Stomach (tissue), 8 donors: ENCODE measurements at regions not wholly inside any gene's neighbourhood (a gene's known extent, or its start where the extent isn't known, plus 50 kb on each side); places are given as distances from the start of the nearest gene placed in this dataset.

Experiments
- DNase-seq, 2 donors: peaks; one replicate each; pipeline versions ENCODE4 v3.0.0 to v3.0.0-alpha.2; 2013 to 2019
- H3K27ac ChIP-seq, 5 donors: fragments of 200-600 bp in 4 of 5; sonication (generic) in 4 of 5; one replicate each; pipeline ENCODE4 v1.5.1; 2013 to 2019; ENCODE audit warnings: mild to moderate bottlenecking in 1 of 5, moderate library complexity in 1 of 5
- H3K27me3 ChIP-seq, 3 donors: fragments of 200-600 bp; sonication (generic); one replicate each; pipeline ENCODE4 v1.5.1; 2017 to 2019; ENCODE audit warnings: mixed run types in 1 of 3
- H3K36me3 ChIP-seq, 4 donors: fragments of 200-600 bp; sonication (generic); 1 replicate in 3 of 4; 2 replicates in 1 of 4; pipeline ENCODE4 v1.5.1; 2016 to 2019
- H3K4me1 ChIP-seq, 4 donors: fragments of 200-600 bp; sonication (generic); one replicate each; pipeline ENCODE4 v1.5.1; 2016 to 2019
- H3K4me3 ChIP-seq, 4 donors: fragments of 200-600 bp; sonication (generic) in 3 of 4; one replicate each; pipeline ENCODE4 v1.5.1; 2016 to 2019; ENCODE audit warnings: mild to moderate bottlenecking in 1 of 4
- H3K9me3 ChIP-seq, 4 donors: fragments of 200-600 bp; sonication (generic); one replicate each; pipeline ENCODE4 v1.5.1; 2016 to 2019
- CTCF ChIP-seq, 7 experiments: fragments of 450-650 bp in 4 of 7; fragments of 200-600 bp in 3 of 7; sonication (generic) in 3 of 7; IDR thresholded peaks; one replicate each; pipeline ENCODE4 v1.5.1; 2016 to 2019; ENCODE audit warnings: antibody characterized with exemption in 7 of 7, control low read depth in 2 of 7, mild to moderate bottlenecking in 1 of 7
- EP300 ChIP-seq: sonication (generic); formaldehyde crosslinking; IDR thresholded peaks from one replicate; pipeline ENCODE4 v1.6.1; 2017; ENCODE audit warnings: antibody characterized with exemption
- POLR2A ChIP-seq, 4 donors: fragments of 450-650 bp; IDR thresholded peaks; one replicate each; pipeline ENCODE4 v1.6.1; 2016; ENCODE audit warnings: antibody characterized with exemption in 4 of 4, control low read depth in 2 of 4, mild to moderate bottlenecking in 1 of 4, moderate library complexity in 1 of 4
- POLR2AphosphoS5 ChIP-seq, 3 donors: sonication (generic); formaldehyde crosslinking; IDR thresholded peaks; one replicate each; pipeline ENCODE4 v1.6.1; 2016; ENCODE audit warnings: antibody characterized with exemption in 3 of 3
- WGBS, 5 donors: extraction: QIAGEN DNeasy Blood & Tissue Kit in 3 of 5; methylation state at CpG; one replicate each; pipeline versions ENCODE4 v1.1.5 to v1.1.7; 2013 to 2018; 5-methylcytosine and 5-hydroxymethylcytosine counted together
- intact Hi-C: fragments of 100-400 bp; cut with DNase I; formaldehyde crosslinking; loops from one replicate; pipeline ENCODE4 v1.15.1; 2023; ENCODE audit warnings: low total_unique reads
- donor health status: healthy with polysubstance abuse.
- donor health status: Bipolar disorder and iron deficiency.
- donor health status: healthy.

- intact Hi-C loops = no loop called here
- Histone ChIP-seq H3K36me3 (no peaks in the 10 kb centered on the region), H3K27me3 (no peaks in the 10 kb centered on the region), H3K27ac (no peak overlapping the region), H3K4me3 (no peak overlapping the region), H3K4me1 (no peaks in the 10 kb centered on the region), H3K9me3 (peaks cover 3 to 14% (median 11%) of the 10 kb centered on the region in 4 donors)
- WGBS, 5 donors = 40 to 73% (median 64%) methylated on average over 1 of the region's 1 CpG
- no peak for DNase-seq
- TF ChIP-seq POLR2AphosphoS5 (IDR thresholded peaks at IDR 0.05) (no peak), POLR2A (IDR thresholded peaks at IDR 0.05) (no peak), CTCF (IDR thresholded peaks at IDR 0.05) (no peak), EP300 (no peak)
Measured at GRCh38 chr6:120237221-120237620, 887.7 kb upstream of the MAN1A1 start.

GRCh38 chr6:120230008-120230407 is 880.4 kb upstream of the MAN1A1 start:
- no peak for DNase-seq
- intact Hi-C loops = loop anchor here (5.0 kb wide), 1 partner anchor 222 kb away; no protein-coding TSS in a partner anchor
- TF ChIP-seq CTCF (IDR thresholded peaks at IDR 0.05) (peak in 1 of 7 experiments; percentile 7), POLR2A (IDR thresholded peaks at IDR 0.05) (no peak)
- Histone ChIP-seq H3K27me3 (no peaks in the 10 kb centered on the region), H3K4me1 (no peaks in the 10 kb centered on the region), H3K4me3 (no peak overlapping the region), H3K36me3 (no peaks in the 10 kb centered on the region), H3K27ac (no peak overlapping the region), H3K9me3 (peaks cover 0 to 12% (median 8%) of the 10 kb centered on the region in 4 donors)

GRCh38 chr6:120228297-120228696 is 878.7 kb upstream of the MAN1A1 start:
- H3K4me3 ChIP-seq = no peak overlapping the region
- no peaks in the 10 kb centered on the region for H3K36me3 ChIP-seq
- intact Hi-C loops = no loop called here
- no peak for TF ChIP-seq CTCF (IDR thresholded peaks at IDR 0.05)
- TF ChIP-seq POLR2A (IDR thresholded peaks at IDR 0.05) = no peak
- TF ChIP-seq POLR2AphosphoS5 (IDR thresholded peaks at IDR 0.05) = no peak
- no peak for TF ChIP-seq EP300
- H3K27ac ChIP-seq = no peak overlapping the region
- WGBS, 5 donors = 79 to 90% (median 84%) methylated on average over 4 of the region's 4 CpGs
- DNase-seq = no peak
- no peaks in the 10 kb centered on the region for H3K4me1 ChIP-seq
- H3K27me3 ChIP-seq = no peaks in the 10 kb centered on the region
- peaks cover 0 to under 1% (median 0%) of the 10 kb centered on the region in 4 donors for H3K9me3 ChIP-seq

- DNase-seq = no peak
- no peaks in the 10 kb centered on the region for H3K9me3 ChIP-seq
- no peaks in the 10 kb centered on the region for H3K4me1 ChIP-seq
- TF ChIP-seq CTCF (IDR thresholded peaks at IDR 0.05) (no peak), EP300 (no peak), POLR2A (IDR thresholded peaks at IDR 0.05) (no peak), POLR2AphosphoS5 (IDR thresholded peaks at IDR 0.05) (no peak)
- WGBS, 5 donors = 69 to 85% (median 81%) methylated on average over 1 of the region's 1 CpG
- no peak overlapping the region for H3K4me3 ChIP-seq
- intact Hi-C loops = no loop called here
- no peaks in the 10 kb centered on the region for H3K36me3 ChIP-seq
- no peak overlapping the region for H3K27ac ChIP-seq
- H3K27me3 ChIP-seq = no peaks in the 10 kb centered on the region
Measured at GRCh38 chr6:120219339-120219738, 869.8 kb upstream of the MAN1A1 start.
